ENCODE measurements at regions not wholly inside any gene's neighbourhood (a gene's known extent, or its start where the extent isn't known, plus 50 kb on each side); places are given as distances from the start of the nearest gene placed in this dataset.

- in situ Hi-C loops (cut with HindIII; ENCODE audit: low pct_ligation_motif_present, low pct_unique_long_range_greater_than_20kb, low sequenced_read_pairs) = no loop called here
- peak; percentile 31 for DNase-seq
Observed at GRCh38 chr13:107124129-107124718, 556.3 kb upstream of the ARGLU1 start.

- in situ Hi-C loops (cut with HindIII; ENCODE audit: low pct_ligation_motif_present, low pct_unique_long_range_greater_than_20kb, low sequenced_read_pairs) = no loop called here
- DNase-seq = no peak
Observed at GRCh38 chr13:107121793-107122192, 553.9 kb upstream of the ARGLU1 start.

GRCh38 chr13:107119989-107120881 lies 552.3 kb upstream of the ARGLU1 start:
- no peak for DNase-seq
- in situ Hi-C loops (cut with HindIII; ENCODE audit: low pct_ligation_motif_present, low pct_unique_long_range_greater_than_20kb, low sequenced_read_pairs) = no loop called here

- in situ Hi-C loops (cut with HindIII; ENCODE audit: low pct_ligation_motif_present, low pct_unique_long_range_greater_than_20kb, low sequenced_read_pairs) = no loop called here
- DNase-seq = no peak
Observed at GRCh38 chr13:107118506-107118905, 550.6 kb upstream of the ARGLU1 start.

- in situ Hi-C loops (cut with HindIII; ENCODE audit: low pct_ligation_motif_present, low pct_unique_long_range_greater_than_20kb, low sequenced_read_pairs) = no loop called here
- no peak for DNase-seq
Observed at GRCh38 chr13:107117327-107118012, 549.5 kb upstream of the ARGLU1 start.

- DNase-seq = no peak
- in situ Hi-C loops (cut with HindIII; ENCODE audit: low pct_ligation_motif_present, low pct_unique_long_range_greater_than_20kb, low sequenced_read_pairs) = no loop called here
Observed at GRCh38 chr13:107113387-107113786, 545.5 kb upstream of the ARGLU1 start.

GRCh38 chr13:107111248-107111647 lies 543.3 kb upstream of the ARGLU1 start:
- no peak for DNase-seq
- in situ Hi-C loops (cut with HindIII; ENCODE audit: low pct_ligation_motif_present, low pct_unique_long_range_greater_than_20kb, low sequenced_read_pairs) = no loop called here

- in situ Hi-C loops (cut with HindIII; ENCODE audit: low pct_ligation_motif_present, low pct_unique_long_range_greater_than_20kb, low sequenced_read_pairs) = no loop called here
Observed at GRCh38 chr13:107104631-107105030, 536.7 kb upstream of the ARGLU1 start.

GRCh38 chr13:107102676-107103075 lies 534.7 kb upstream of the ARGLU1 start:
- no peak for DNase-seq
- in situ Hi-C loops (cut with HindIII; ENCODE audit: low pct_ligation_motif_present, low pct_unique_long_range_greater_than_20kb, low sequenced_read_pairs) = no loop called here

More at GRCh38 chr13:107104631-107105030, 536.7 kb upstream of the ARGLU1 start:
- DNase-seq = no peak

- in situ Hi-C loops (cut with HindIII; ENCODE audit: low pct_ligation_motif_present, low pct_unique_long_range_greater_than_20kb, low sequenced_read_pairs) = no loop called here
- DNase-seq = peak; percentile 45
Observed at GRCh38 chr13:107099661-107100060, 531.7 kb upstream of the ARGLU1 start.

GRCh38 chr13:107097916-107098315 lies 530.0 kb upstream of the ARGLU1 start:
- in situ Hi-C loops (cut with HindIII; ENCODE audit: low pct_ligation_motif_present, low pct_unique_long_range_greater_than_20kb, low sequenced_read_pairs) = no loop called here
- DNase-seq = no peak

- in situ Hi-C loops (cut with HindIII; ENCODE audit: low pct_ligation_motif_present, low pct_unique_long_range_greater_than_20kb, low sequenced_read_pairs) = no loop called here
- no peak for DNase-seq
Observed at GRCh38 chr13:107095876-107096275, 527.9 kb upstream of the ARGLU1 start.

- in situ Hi-C loops (cut with HindIII; ENCODE audit: low pct_ligation_motif_present, low pct_unique_long_range_greater_than_20kb, low sequenced_read_pairs) = no loop called here
- no peak for DNase-seq
Observed at GRCh38 chr13:107091861-107092260, 523.9 kb upstream of the ARGLU1 start.

- no peak for DNase-seq
- in situ Hi-C loops (cut with HindIII; ENCODE audit: low pct_ligation_motif_present, low pct_unique_long_range_greater_than_20kb, low sequenced_read_pairs) = no loop called here
Observed at GRCh38 chr13:107091428-107091827, 523.5 kb upstream of the ARGLU1 start.

GRCh38 chr13:107088061-107088460 lies 520.1 kb upstream of the ARGLU1 start:
- in situ Hi-C loops (cut with HindIII; ENCODE audit: low pct_ligation_motif_present, low pct_unique_long_range_greater_than_20kb, low sequenced_read_pairs) = no loop called here
- DNase-seq = no peak

GRCh38 chr13:107079423-107080049 lies 511.6 kb upstream of the ARGLU1 start:
- no peak for DNase-seq
- in situ Hi-C loops (cut with HindIII; ENCODE audit: low pct_ligation_motif_present, low pct_unique_long_range_greater_than_20kb, low sequenced_read_pairs) = no loop called here

- no peak for DNase-seq
- in situ Hi-C loops (cut with HindIII; ENCODE audit: low pct_ligation_motif_present, low pct_unique_long_range_greater_than_20kb, low sequenced_read_pairs) = no loop called here
Observed at GRCh38 chr13:107078229-107078765, 510.4 kb upstream of the ARGLU1 start.

- no peak for DNase-seq
Observed at GRCh38 chr13:107076801-107077200, 508.9 kb upstream of the ARGLU1 start.

GRCh38 chr13:107075576-107075975 lies 507.6 kb upstream of the ARGLU1 start:
- in situ Hi-C loops (cut with HindIII; ENCODE audit: low pct_ligation_motif_present, low pct_unique_long_range_greater_than_20kb, low sequenced_read_pairs) = no loop called here
- no peak for DNase-seq

More at GRCh38 chr13:107076801-107077200, 508.9 kb upstream of the ARGLU1 start:
- in situ Hi-C loops (cut with HindIII; ENCODE audit: low pct_ligation_motif_present, low pct_unique_long_range_greater_than_20kb, low sequenced_read_pairs) = no loop called here

All from ACHN (cell line).